GM10847 (cell line): ENCODE measurements at regions not wholly inside any gene's neighbourhood (a gene's known extent, or its start where the extent isn't known, plus 50 kb on each side); places are given as distances from the start of the nearest gene placed in this dataset.

ENCODE experiments used
- POLR2A ChIP-seq: IDR thresholded peaks from 2 replicates; pipeline ENCODE4 v1.6.1; 2011; ENCODE audit not compliant: insufficient read length; ENCODE audit errors: extremely low read depth

DNA sequence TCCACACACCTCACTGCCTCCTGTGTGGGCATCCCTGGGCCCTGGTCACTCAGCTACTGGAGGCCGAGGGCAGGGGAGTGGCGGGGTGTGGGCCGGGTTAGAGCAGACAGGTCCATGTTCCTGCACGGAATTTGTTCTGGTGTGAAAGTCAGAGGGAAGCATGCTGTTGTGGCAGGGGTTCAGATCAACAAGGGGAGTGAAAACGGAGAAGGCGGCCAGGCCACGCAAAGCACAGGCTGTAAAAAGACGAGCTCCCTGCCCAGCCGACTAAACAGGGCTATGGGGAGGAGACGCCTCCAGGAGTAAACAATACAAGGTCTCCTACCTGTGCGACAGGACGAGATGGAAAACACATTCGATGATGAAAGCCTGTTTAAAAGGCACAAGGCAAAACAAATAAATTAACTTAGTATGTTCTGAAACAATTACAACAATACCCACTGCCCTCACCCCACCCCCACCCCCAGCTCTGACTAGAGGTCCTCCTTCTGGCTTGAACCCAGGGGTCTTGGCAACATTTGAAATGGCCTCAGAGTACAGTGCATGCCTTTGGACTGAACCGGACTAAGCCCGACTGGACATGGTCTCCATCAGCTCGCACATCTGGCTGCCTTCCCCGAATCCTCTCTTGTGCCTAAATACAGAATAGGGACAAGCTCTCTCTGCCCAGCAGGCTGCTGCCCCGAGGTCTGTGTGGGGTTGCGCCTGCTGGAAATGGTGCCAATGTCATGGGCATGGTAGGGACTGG, 274.9 kb upstream of the DIO3 start:
- no peak for TF ChIP-seq POLR2A

DNA sequence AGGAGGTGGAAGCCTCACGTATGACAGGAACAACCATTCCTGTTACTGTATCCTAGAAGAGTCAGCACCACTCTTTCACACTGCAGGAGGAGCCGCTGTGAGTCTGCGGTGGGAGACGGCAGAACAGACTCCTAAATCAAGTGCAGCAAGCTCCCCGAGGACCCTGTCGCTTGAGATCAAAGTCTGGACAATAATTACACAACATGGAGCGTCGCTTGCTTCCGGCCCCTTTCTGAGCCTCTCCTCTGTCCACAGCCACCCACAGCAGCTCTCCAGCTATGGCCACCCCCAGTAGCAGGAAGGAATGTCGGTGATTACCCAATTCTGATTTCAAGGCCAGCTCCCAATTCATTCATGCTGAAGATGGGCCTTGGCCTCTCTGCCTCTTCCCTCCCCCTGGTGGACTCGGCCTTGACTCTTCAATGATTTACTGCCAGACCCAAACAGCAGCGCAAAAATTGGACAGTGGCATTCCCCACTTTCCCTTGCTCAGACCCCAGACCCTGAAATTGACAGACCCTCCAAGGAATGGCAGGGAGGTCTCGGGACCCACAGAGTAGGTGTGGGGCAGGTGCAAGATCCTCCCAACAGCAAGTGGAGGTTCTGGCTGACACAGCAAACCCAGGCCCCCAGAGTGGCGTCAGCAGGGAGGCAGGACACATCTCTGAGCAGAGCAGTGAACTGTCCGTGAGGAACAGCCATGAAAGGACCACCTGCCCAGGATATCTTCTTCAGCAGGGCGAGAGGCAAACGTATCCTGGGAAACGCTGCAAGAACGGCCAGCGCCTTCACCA, 272.7 kb upstream of the DIO3 start:
- TF ChIP-seq POLR2A = no peak

DNA sequence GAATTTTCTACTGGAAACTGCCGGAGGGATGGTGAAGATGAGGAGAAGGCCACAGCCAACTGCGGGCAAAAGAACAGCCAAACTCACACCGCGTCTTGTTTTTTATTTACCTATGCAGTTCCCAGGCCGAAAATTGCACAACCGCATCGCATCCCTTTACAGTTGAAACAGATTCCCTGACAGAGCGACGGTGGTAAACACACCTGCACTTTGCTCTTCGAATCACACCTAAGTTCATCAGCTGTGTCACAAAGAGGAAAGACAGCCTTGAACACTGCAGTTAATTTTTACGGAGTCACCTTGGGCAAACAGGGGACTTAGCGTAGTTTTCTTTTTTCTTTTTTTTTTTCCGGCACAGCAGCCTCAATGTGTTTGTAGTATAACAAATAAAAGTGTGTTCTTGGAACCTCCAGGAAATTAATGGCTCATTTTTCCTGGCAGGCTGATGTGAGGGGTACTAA, 272.0 kb upstream of the DIO3 start:
- no peak for TF ChIP-seq POLR2A

DNA sequence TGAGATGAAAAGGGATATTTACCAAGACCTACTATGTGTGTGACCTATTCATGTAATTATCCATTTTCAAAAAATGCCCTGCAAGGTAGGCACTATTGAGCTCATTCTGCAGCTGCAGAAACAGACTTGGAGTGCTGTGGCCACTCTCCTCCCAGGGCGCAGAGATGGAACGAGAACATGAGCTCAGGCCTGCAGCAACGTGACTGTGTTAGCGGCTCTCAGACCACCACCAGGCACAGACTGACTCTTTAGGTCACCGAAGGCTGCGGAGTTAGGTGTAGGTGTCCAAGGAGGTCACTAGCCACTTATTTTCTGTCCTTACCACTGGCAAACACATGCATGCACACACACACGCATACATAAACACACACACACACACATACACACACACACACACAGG, 271.4 kb upstream of the DIO3 start:
- TF ChIP-seq POLR2A = no peak

DNA sequence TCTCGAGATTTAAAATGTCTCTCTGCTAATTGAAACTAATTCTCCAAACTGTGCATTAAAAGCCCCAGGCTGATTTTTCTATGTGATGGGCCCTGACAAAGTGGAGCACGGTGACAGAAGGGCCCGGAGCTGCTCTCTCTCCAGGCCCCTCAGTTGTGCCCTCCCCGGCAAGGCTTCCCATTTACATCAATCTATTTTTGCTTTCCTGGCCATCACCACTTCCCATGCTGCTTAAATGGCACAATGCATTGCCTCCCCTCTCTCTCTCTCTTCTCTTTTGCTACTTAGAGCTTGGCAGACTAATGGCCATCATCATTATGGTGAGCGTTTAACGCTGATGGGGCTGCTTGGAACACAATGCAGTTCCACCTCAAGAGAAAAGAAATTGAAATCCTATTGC, 270.7 kb upstream of the DIO3 start:
- TF ChIP-seq POLR2A = no peak

DNA sequence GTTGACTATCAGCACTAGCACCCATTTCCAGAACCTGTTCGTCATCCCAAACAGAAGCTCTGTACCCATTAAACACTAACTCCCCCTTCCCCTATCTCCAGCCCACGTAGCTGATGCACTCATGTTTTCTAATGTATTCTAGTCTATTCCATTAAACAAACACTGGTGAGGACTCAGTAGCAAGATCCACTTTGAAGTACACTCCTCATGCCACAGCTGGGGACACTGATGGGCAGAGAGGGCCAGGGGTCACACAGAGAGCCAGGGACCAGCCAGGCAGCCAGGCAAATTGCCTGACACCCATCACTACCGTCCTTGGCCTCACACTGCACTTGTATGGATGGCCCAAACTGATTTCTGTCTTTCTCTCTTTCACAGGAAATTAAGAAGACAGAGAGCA, 269.9 kb upstream of the DIO3 start:
- TF ChIP-seq POLR2A = no peak

DNA sequence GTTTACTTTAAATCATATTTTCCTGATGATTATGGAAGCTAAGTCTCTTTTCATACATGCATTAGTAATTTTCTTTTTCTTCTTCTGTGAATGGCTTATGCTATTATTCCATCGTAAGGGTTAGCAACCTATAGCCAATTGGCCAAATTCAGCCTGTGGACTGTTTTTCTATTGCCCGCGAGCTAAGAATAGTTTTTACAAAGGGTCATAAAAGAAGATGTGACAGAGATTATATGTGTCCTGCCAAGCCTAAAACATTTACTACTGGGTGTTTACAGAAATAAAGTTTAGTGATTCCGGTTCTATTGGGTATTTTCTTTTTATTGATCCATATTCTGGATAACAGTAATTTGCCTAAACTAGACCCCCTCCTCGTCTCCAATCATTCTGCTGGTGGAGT, 268.8 kb upstream of the DIO3 start:
- TF ChIP-seq POLR2A = no peak

DNA sequence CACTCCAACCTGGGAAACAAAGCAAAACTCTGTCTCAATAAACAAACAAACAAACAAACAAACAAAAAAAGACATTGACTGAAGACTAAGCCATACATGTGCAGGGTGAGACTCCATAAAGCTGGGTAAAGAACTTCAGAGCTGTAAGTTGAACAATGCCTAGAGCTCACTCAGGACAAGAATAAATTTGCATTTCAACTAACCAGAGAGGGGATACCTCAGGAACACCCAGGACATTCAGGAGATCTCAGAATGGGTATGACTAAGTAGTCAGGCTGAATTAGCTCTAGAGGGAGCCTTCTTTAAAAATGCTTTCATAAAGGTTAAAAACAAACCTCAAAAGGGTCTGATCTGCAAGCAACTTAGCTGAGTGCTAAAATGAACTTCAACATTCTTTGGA, 267.7 kb upstream of the DIO3 start:
- no peak for TF ChIP-seq POLR2A

DNA sequence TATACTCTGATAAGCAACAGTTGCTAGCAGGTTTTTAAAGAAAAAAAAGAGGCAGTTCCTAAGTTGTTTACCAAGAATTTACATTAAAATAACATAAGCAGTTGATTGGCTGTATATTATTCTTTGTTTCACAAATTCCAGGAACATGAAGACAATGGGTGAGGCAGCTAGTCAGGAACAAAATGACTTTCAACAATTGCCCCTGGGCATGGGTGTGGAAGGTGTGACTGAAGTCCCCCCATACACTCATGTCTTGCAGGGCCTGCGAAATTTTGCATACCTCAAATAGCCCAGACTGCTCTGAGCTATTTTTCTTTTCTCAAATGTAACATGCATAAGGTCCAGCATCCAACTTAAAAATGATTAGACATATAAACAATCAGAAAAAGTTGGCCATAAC, 267.2 kb upstream of the DIO3 start:
- no peak for TF ChIP-seq POLR2A

DNA sequence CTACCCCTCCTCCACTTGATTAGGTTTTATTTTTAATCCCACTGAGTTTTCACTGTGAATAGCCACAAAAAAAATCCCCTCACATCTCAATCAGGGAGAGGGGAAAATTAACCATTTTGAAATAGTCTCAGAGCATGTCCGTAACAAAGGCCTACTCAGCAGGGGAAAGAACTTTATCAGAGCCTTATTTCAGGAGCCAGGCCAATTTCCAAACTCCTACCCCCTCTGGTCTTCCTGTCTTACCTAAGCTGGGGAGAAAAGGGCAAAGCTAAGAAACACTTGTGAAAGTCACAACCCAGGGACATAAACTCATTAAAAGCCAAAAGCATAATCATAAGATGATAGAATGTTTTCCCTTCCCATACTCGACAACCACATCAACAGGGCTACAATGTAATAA, 260.3 kb upstream of the DIO3 start:
- TF ChIP-seq POLR2A = no peak

DNA sequence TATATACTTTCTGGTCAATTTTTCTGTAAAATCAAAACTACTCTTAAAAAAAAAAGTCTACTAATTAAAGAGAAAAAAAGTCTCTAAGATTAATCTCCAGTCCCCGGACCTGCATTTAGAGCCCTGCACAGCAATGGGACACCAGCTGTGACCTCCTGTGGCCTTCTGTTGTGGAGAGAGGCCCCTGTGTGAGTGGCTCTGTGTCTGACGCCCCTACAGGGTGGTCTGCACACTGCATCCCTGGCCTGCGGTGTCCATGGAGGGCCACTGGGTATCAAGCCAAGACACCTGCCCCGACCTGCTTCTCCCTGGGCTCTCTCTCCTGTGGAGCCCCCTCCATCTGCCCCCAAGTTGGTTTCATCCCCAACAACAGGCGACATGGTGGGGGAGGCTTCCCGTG, 248.0 kb upstream of the DIO3 start:
- TF ChIP-seq POLR2A = no peak

DNA sequence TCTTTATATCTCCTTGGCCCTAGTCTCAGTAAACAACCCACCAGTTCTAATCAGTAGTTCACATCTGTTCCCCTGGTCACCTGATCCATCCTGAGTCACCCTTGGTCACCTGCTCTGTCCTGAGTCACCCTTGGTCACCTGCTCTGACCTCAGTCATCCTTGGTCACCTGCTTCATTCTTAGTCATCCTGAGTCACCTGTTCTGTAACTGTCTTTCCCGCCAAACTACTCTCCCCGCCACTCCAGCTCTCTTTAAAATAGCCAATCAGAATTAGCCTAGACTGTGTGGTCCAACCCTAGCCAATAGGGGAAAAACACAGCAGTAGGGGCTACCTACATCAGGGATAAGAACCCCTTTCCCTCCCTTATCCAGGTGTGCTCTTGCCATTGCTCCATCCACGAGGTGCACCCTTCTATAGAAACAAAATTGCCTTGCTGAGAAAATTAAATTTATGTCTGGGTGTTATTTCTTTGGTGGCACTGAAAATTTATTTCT, 245.4 kb upstream of the DIO3 start:
- no peak for TF ChIP-seq POLR2A

DNA sequence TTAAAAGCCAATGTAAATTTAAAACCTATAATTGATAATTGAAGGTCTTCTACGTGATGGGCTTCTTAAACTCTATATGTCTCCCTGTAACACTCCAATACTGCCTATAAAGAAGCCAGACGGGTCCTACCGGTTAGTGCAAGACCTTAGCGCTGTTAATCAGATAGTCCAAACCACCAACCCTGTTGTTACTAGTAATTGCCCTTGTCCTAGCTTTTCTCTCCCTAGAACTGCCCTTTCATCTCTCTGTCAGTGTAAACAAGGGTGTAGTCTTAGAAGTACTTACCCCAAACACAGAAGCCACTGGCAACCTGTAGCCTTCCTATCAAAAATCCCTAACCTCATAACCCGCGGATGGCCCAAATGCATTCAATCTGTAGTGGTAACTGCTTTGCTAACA, 243.0 kb upstream of the DIO3 start:
- TF ChIP-seq POLR2A = no peak

DNA sequence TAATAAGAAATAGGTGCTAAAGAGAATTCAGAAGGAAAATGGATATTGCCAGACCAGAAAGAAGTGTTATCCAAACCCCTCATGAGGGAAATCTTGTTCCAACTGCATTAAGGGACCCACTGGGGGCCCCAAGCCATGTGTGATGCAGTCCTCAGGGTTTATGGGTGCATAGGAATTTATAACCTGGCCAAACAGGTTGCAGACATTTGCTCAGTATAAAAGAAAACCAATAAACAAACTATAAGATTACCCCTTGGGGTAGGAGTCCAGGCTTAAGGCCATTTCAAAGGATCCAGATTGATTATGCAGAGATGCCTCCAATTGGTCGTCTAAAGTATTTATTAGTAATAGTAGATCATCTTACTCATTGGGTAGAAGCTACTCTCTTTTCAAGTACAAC, 240.9 kb upstream of the DIO3 start:
- TF ChIP-seq POLR2A = no peak

DNA sequence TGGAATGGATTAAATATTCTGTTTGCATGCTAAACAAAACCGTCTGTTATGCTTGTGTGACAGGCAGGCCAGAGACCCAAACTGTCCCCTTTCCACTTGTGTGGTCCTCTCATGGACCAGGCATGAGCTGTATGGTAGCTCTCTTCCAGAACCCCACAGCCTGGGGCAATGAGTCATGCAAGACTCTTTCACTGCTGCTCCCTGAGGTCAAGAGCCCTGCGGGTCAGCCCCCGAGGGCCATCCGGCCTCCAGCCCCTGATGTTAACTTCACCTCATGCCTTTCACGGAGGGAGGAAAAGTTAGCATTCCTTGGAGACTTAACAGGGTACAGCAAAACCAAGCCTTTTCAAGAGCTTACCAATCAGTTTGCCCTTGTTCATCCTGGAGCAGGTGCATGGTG, 239.1 kb upstream of the DIO3 start:
- TF ChIP-seq POLR2A = no peak

DNA sequence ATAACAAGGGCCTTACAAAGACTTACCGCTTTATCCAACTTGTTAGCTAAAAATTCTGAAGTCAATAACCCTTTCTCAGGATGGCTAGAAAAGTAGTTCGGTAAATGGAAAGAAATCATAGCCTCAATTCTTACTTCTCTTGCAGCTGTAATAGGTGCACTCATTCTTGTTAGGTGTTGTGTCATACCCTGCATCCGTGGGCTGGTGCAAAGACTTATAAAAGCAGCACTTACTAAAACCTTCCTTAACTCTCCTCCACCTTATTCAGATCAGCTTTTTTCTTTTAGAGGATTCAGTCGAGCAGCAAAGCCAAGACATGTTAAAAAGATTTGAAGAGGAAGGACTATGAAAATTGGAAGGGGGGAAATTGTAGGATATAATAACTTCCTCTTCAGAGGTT, 238.2 kb upstream of the DIO3 start:
- TF ChIP-seq POLR2A = no peak
